ENCODE measurements at regions not wholly inside any gene's neighbourhood (a gene's known extent, or its start where the extent isn't known, plus 50 kb on each side); places are given as distances from the start of the nearest gene placed in this dataset.
"Not testable (repeated sequence)": the region's sequence is repeated elsewhere in the genome, so short reads cannot be mapped to it uniquely, and the experiment has no call there.

- DNase-seq (ENCODE audit: insufficient read length) = no peak
- FAIRE-seq = no peak
Observed at GRCh38 chr12:63354969-63355368, 204.0 kb upstream of the AVPR1A start.

GRCh38 chr12:63353559-63353958 lies 202.6 kb upstream of the AVPR1A start:
- TF ChIP-seq POLR2A (IDR thresholded peaks at IDR 0.05; ENCODE audit: low read depth, low read length) = no peak
- no peak for TF ChIP-seq POLR2AphosphoS5 (IDR thresholded peaks at IDR 0.05; ENCODE audit: low read depth, low read length)
- no peak for TF ChIP-seq TAF1 (IDR thresholded peaks at IDR 0.05; ENCODE audit: borderline replicate concordance, low read depth, low read length)
- DNase-seq (ENCODE audit: insufficient read length) (no peak), FAIRE-seq (no peak)

More at GRCh38 chr12:63354969-63355368, 204.0 kb upstream of the AVPR1A start:
- TF ChIP-seq TAF1 (IDR thresholded peaks at IDR 0.05; ENCODE audit: borderline replicate concordance, low read depth, low read length) = no peak
- TF ChIP-seq POLR2AphosphoS5 (IDR thresholded peaks at IDR 0.05; ENCODE audit: low read depth, low read length) = no peak
- TF ChIP-seq POLR2A (IDR thresholded peaks at IDR 0.05; ENCODE audit: low read depth, low read length) = no peak

GRCh38 chr12:63351370-63351769 lies 200.4 kb upstream of the AVPR1A start:
- no peak for DNase-seq (ENCODE audit: insufficient read length)
- no peak for FAIRE-seq
- no peak for TF ChIP-seq POLR2A (IDR thresholded peaks at IDR 0.05; ENCODE audit: low read depth, low read length)
- no peak for TF ChIP-seq TAF1 (IDR thresholded peaks at IDR 0.05; ENCODE audit: borderline replicate concordance, low read depth, low read length)
- no peak for TF ChIP-seq POLR2AphosphoS5 (IDR thresholded peaks at IDR 0.05; ENCODE audit: low read depth, low read length)

GRCh38 chr12:63348556-63348955 lies 197.6 kb upstream of the AVPR1A start:
- no peak for TF ChIP-seq TAF1 (IDR thresholded peaks at IDR 0.05; ENCODE audit: borderline replicate concordance, low read depth, low read length)
- no peak for TF ChIP-seq POLR2A (IDR thresholded peaks at IDR 0.05; ENCODE audit: low read depth, low read length)
- TF ChIP-seq POLR2AphosphoS5 (IDR thresholded peaks at IDR 0.05; ENCODE audit: low read depth, low read length) = no peak
- DNase-seq (ENCODE audit: insufficient read length) = no peak

GRCh38 chr12:63337158-63337557 lies 186.2 kb upstream of the AVPR1A start:
- not testable (repeated sequence) for DNase-seq (ENCODE audit: insufficient read length); FAIRE-seq

More at GRCh38 chr12:63348556-63348955, 197.6 kb upstream of the AVPR1A start:
- FAIRE-seq = no peak

GRCh38 chr12:63326260-63326659 lies 175.3 kb upstream of the AVPR1A start:
- FAIRE-seq (no peak), DNase-seq (ENCODE audit: insufficient read length) (no peak)
- no peak for TF ChIP-seq POLR2AphosphoS5 (IDR thresholded peaks at IDR 0.05; ENCODE audit: low read depth, low read length)
- no peak for TF ChIP-seq TAF1 (IDR thresholded peaks at IDR 0.05; ENCODE audit: borderline replicate concordance, low read depth, low read length)
- no peak for TF ChIP-seq POLR2A (IDR thresholded peaks at IDR 0.05; ENCODE audit: low read depth, low read length)

GRCh38 chr12:63325757-63326156 lies 174.8 kb upstream of the AVPR1A start:
- no peak for DNase-seq (ENCODE audit: insufficient read length)
- FAIRE-seq = no peak
- TF ChIP-seq TAF1 (IDR thresholded peaks at IDR 0.05; ENCODE audit: borderline replicate concordance, low read depth, low read length) (no peak), POLR2A (IDR thresholded peaks at IDR 0.05; ENCODE audit: low read depth, low read length) (no peak), POLR2AphosphoS5 (IDR thresholded peaks at IDR 0.05; ENCODE audit: low read depth, low read length) (no peak)

- no peak for FAIRE-seq
Observed at GRCh38 chr12:63323942-63324341, 172.9 kb upstream of the AVPR1A start.

GRCh38 chr12:63321373-63321772 lies 170.4 kb upstream of the AVPR1A start:
- DNase-seq (ENCODE audit: insufficient read length) (no peak), FAIRE-seq (no peak)
- TF ChIP-seq POLR2A (IDR thresholded peaks at IDR 0.05; ENCODE audit: low read depth, low read length) (no peak), TAF1 (IDR thresholded peaks at IDR 0.05; ENCODE audit: borderline replicate concordance, low read depth, low read length) (no peak), POLR2AphosphoS5 (IDR thresholded peaks at IDR 0.05; ENCODE audit: low read depth, low read length) (no peak)

More at GRCh38 chr12:63323942-63324341, 172.9 kb upstream of the AVPR1A start:
- no peak for DNase-seq (ENCODE audit: insufficient read length)
- TF ChIP-seq POLR2A (IDR thresholded peaks at IDR 0.05; ENCODE audit: low read depth, low read length) (no peak), POLR2AphosphoS5 (IDR thresholded peaks at IDR 0.05; ENCODE audit: low read depth, low read length) (no peak), TAF1 (IDR thresholded peaks at IDR 0.05; ENCODE audit: borderline replicate concordance, low read depth, low read length) (no peak)

- DNase-seq (ENCODE audit: insufficient read length) = no peak
- TF ChIP-seq POLR2A (IDR thresholded peaks at IDR 0.05; ENCODE audit: low read depth, low read length) (no peak), TAF1 (IDR thresholded peaks at IDR 0.05; ENCODE audit: borderline replicate concordance, low read depth, low read length) (no peak), POLR2AphosphoS5 (IDR thresholded peaks at IDR 0.05; ENCODE audit: low read depth, low read length) (no peak)
- FAIRE-seq = no peak
Observed at GRCh38 chr12:63319936-63320633, 169.1 kb upstream of the AVPR1A start.

GRCh38 chr12:63319386-63319785 lies 168.4 kb upstream of the AVPR1A start:
- DNase-seq (ENCODE audit: insufficient read length) (no peak), FAIRE-seq (no peak)
- no peak for TF ChIP-seq POLR2A (IDR thresholded peaks at IDR 0.05; ENCODE audit: low read depth, low read length)
- TF ChIP-seq TAF1 (IDR thresholded peaks at IDR 0.05; ENCODE audit: borderline replicate concordance, low read depth, low read length) = no peak
- no peak for TF ChIP-seq POLR2AphosphoS5 (IDR thresholded peaks at IDR 0.05; ENCODE audit: low read depth, low read length)

- no peak for TF ChIP-seq POLR2AphosphoS5 (IDR thresholded peaks at IDR 0.05; ENCODE audit: low read depth, low read length)
- no peak for TF ChIP-seq POLR2A (IDR thresholded peaks at IDR 0.05; ENCODE audit: low read depth, low read length)
- no peak for TF ChIP-seq TAF1 (IDR thresholded peaks at IDR 0.05; ENCODE audit: borderline replicate concordance, low read depth, low read length)
- FAIRE-seq (no peak), DNase-seq (ENCODE audit: insufficient read length) (no peak)
Observed at GRCh38 chr12:63318933-63319332, 167.9 kb upstream of the AVPR1A start.

Measured in GM12892 (cell line).